A673 (cell line): ENCODE measurements at regions not wholly inside any gene's neighbourhood (a gene's known extent, or its start where the extent isn't known, plus 50 kb on each side); places are given as distances from the start of the nearest gene placed in this dataset.

Experiments
- EZH2 ChIP-seq: fragments of 200-600 bp; sonication (generic); IDR thresholded peaks from 2 replicates; pipeline ENCODE4 v1.6.1; 2017; ENCODE audit warnings: borderline replicate concordance, low read depth, mild to moderate bottlenecking, mixed read lengths, antibody characterized with exemption, low read length; ENCODE audit not compliant: poor library complexity, severe bottlenecking
- TF ChIP-seq, protein P1 (sequence below): fragments of 300-800, 200-600 bp; sonication (generic); conservative IDR thresholded peaks from 2 replicates; pipeline ENCODE4 v1.5.1; 2017; ENCODE audit warnings: low read depth, mild to moderate bottlenecking, antibody characterized with exemption, low read length, moderate library complexity, mixed read lengths

GRCh38 chr1:29496701-29497100, 260.4 kb downstream of the PTPRU start:
- TF ChIP-seq EZH2 = no peak
- TF ChIP-seq, protein P1, sequence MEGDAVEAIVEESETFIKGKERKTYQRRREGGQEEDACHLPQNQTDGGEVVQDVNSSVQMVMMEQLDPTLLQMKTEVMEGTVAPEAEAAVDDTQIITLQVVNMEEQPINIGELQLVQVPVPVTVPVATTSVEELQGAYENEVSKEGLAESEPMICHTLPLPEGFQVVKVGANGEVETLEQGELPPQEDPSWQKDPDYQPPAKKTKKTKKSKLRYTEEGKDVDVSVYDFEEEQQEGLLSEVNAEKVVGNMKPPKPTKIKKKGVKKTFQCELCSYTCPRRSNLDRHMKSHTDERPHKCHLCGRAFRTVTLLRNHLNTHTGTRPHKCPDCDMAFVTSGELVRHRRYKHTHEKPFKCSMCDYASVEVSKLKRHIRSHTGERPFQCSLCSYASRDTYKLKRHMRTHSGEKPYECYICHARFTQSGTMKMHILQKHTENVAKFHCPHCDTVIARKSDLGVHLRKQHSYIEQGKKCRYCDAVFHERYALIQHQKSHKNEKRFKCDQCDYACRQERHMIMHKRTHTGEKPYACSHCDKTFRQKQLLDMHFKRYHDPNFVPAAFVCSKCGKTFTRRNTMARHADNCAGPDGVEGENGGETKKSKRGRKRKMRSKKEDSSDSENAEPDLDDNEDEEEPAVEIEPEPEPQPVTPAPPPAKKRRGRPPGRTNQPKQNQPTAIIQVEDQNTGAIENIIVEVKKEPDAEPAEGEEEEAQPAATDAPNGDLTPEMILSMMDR = no peak
